Fibroblast of skin of right quadriceps (primary cell): ENCODE measurements at regions not wholly inside any gene's neighbourhood (a gene's known extent, or its start where the extent isn't known, plus 50 kb on each side); places are given as distances from the start of the nearest gene placed in this dataset.

ENCODE experiments used
- DNase-seq: peaks from one replicate; pipeline ENCODE4 v3.0.0-alpha.2; 2013

DNA sequence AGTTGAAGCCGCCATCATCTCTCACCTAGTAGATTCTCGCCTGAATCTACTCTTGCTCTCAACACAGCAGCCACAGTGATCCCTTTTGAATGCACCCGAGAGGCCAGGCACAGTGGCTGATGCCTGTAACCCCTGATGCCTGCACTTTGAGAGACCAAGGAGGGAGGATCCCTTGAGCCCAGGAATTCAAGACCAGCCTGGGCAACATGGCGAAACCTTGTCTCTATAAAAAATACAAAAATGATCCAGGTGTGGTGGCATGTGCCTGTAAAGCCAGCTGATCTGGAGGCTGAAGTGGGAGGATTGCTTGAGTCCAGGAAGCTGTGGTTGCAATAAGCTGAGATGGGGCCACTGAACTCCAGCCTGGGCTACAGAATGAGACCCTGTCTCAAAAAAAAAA lies 60.3 kb upstream of the EML4 start:
- DNase-seq: no peak

DNA sequence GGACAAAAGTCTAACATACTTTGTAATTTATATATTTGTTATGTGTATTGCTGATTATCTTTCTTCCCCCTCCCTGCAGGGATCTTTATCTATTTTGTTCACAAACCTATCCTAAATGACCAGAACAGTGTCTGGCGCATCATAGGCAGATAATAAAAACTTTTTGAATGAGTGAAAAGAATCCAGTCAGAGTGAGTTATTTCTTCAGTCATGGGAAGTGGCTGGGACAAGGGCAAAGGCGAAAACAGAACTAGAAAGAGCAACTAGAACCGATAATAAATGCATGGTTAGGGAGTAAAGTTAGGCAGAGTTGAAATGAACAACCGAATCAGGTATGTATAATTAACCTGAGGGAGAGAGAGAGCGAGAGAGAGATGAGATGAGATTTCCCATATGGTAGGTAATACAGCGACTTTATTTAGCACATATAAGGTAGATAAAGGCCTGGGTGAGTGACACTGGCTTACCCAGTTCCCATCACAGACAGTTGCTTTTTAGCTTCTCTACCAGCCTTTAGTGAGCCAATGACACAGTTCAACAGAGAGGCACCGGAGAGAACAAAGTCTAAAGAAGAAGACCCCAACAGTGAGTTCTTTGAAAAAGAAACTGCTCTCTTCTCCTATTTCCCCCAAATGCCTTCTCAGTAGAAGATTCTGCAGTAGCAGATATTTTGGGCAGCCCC lies 59.1 kb upstream of the EML4 start:
- DNase-seq: no peak

GRCh38 chr2:42110641-42111322 lies 58.4 kb upstream of the EML4 start:
- DNase-seq: peak; percentile 48

DNA sequence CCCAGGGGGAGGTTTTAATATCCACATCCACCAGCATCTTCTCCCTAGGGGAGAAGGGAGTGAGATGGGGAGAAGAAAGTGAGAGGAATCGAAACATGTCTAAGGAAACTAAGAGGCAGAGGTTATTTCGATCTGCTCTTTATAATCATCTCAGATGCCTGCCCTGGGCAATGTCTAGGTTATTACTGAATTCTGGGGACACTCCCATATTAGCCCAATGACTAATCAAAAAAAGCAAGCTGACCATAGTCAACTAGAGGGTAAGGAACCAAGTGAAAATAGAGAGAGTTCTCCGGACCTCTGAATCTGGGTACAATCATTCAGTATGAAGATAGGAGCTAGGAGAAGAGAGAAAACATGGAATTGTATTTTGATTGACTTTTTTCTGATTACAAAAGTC lies 56.7 kb upstream of the EML4 start:
- no peak for DNase-seq

GRCh38 chr2:42113452-42113851 lies 55.7 kb upstream of the EML4 start:
- DNase-seq: no peak

DNA sequence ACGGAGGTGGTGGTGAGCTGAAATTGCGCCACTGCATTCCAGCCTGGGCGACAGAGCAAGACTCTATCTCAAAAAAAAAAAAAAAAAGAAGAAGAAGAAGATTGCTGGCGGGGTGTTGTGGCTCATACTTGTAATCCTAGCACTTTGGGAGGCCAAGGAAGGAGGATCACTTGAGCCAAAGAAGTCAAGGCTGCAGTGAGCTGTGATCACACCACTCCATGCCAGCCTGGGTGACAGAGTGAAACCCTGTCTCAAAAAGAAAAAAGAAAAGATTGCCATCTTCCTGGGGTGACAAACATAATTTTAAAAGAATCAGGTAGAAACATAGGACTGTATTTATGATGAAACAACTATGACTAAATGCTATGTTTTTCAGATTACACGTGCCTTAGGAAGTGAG lies 55.1 kb upstream of the EML4 start:
- no peak for DNase-seq

DNA sequence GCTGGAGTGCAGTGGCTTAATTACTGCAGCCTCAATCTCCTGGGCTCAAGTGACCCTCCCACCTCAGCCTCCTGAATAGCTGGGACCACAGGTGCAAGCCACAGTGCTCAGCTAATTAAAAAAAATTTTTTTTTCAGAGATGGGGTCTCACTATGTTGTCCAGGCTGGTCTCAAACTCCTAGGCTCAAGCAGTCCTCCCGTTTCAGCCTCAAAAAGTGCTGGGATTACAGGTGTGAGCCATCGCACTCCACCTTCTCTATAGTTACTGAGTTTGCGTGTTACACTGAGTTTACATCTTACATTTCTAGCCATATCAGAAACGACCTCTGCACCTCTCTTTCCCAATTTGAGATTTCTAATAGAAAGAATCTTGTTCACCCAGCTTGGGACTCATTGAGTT lies 53.6 kb upstream of the EML4 start:
- no peak for DNase-seq

DNA sequence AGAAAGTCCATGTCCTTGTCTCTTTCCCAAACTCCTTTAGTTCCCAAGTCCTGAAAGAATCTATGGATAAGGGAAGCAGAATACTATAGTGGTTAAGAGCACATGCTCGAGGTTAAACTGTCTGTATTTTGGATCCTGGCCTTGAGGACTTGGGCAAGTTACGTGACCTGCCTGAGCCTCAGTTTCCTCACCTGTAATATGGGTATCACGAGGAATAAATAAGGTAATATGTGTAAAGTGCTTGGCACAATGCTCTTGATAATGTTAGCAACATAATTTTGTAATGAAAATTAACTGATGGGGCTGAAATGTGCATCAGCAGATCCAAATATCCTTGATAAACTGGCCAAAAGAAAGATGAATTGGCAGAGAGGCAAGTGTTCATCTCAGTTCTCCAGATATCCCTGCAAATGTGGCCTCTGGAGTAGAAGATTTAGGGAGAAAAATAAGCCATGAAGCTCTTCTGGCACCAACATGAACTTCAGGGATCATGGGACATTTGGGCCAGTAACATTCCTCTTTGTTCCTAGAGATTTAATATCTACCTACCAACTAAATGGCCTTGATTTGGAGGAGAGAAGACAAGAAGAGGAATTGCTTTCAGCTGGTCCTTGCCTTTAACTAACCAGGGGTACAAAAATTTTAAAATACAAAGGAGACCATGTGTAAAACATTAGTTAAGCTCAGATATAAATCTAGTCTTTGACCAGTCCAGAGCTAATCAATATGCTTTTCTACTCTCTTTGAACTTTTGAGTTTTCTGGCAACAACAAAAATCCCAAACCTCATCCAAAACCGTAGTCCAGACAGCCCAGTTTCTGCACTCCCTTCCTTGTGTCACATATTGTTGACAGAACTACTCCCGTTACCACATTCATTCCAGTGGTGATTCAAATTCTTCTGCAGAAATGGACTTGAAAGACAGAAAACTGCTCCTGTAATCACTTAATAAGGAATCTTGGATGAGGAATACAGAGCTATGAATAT lies 52.7 kb upstream of the EML4 start:
- DNase-seq: peak; percentile 82

DNA sequence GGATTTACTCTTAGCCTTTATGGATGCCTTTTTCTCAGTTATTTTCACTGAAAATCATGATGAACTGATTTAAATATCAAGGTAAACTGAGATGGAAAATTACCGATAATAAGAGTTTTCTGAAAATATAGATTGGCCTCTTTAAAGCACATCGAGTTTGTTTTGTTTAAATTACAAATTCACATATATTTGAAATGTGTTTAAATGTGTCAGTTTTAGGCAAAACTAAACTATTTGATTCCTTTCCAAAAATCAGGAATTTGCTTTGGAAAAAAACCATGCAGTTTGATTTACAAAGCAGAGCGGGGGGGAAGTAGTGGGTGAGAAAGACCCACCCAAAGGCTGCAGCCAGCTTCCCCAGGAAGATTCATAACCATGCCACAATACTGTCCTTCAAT lies 52.0 kb upstream of the EML4 start:
- no peak for DNase-seq

DNA sequence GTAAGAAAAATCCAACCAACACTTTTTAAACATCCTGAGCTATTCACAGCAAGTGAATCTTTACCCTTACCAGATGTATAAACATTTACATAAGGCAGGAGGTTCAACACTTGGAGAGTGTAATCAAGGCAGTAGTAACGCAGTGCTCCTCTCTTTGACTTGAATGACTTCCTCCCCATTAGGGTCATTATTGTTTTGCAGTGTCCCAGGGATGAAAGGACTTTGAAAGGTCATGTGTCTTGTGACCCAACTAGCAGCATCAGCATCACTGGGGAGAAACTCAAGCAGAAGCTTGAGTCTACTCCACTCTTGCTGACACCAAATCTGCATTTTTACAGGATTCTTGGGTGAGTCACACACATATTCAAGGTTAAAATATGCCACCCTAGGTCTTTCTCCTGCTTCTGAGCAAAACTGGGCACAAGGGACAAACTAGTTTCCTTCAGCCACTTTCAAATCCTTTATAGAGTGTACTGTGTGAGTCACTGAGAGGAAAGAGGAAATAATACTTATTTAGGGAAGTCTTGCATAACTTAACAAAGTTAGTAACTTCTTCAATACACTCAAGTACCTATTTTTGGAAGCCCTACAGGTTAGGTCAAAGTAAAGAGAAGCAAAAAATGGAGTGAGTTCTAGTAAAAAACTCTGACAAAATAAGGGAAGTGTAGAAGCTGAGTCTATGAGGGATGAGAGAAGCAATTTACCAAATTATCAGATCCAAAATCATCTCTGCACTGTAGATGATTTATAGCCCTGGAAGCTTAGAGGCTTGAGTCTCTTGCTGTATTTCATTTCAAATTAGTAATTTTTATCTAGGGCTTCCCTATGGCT lies 51.0 kb upstream of the EML4 start:
- DNase-seq: peak; percentile 83

- no peak for DNase-seq
Measured at GRCh38 chr2:42118754-42119569, 50.2 kb upstream of the EML4 start.
